ENCODE measurements at regions not wholly inside any gene's neighbourhood (a gene's known extent, or its start where the extent isn't known, plus 50 kb on each side); places are given as distances from the start of the nearest gene placed in this dataset.

- Histone ChIP-seq H3K36me3 (replicated peaks) (no peaks in the 10 kb centered on the region), H3K27me3 (replicated peaks) (no peaks in the 10 kb centered on the region), H3K4me3 (ENCODE audit: low read depth, low read length) (no peak overlapping the region), H3K27ac (no peak overlapping the region)
- DNase-seq, result no peak
- in situ Hi-C loops (cut with HindIII; ENCODE audit: low pct_ligation_motif_present, low sequenced_read_pairs), result no loop called here
- TF ChIP-seq CTCF (IDR thresholded peaks at IDR 0.05; ENCODE audit: low read depth, low read length, missing control alignments), result no peak
Observed at GRCh38 chr11:29127461-29127860, 889.4 kb downstream of the KCNA4 start.

DNA sequence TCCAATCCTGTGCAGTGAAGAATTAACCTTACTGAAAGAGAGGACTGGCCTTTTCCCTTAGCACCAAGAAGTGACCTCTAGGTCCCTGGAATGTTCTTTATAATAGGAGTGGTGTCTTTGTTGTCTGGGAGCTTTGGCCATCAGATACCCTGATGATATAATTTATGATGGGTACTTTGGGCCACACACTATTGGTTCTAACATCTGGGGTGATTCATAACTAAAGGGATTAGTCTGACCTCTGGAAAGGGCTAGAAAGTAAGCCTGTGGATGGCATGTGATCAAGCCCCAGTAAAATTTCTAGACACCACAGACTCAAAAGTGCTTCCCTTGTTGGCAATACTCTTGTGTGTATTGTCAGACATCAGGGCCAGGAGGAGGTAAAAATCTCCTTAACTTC, 891.2 kb downstream of the KCNA4 start:
- no peak for TF ChIP-seq CTCF (IDR thresholded peaks at IDR 0.05; ENCODE audit: low read depth, low read length, missing control alignments)
- DNase-seq, result no peak
- Histone ChIP-seq H3K4me3 (ENCODE audit: low read depth, low read length) (no peak overlapping the region), H3K27ac (no peak overlapping the region), H3K27me3 (replicated peaks) (no peaks in the 10 kb centered on the region), H3K36me3 (replicated peaks) (no peaks in the 10 kb centered on the region)
- in situ Hi-C loops (cut with HindIII; ENCODE audit: low pct_ligation_motif_present, low sequenced_read_pairs), result no loop called here

DNA sequence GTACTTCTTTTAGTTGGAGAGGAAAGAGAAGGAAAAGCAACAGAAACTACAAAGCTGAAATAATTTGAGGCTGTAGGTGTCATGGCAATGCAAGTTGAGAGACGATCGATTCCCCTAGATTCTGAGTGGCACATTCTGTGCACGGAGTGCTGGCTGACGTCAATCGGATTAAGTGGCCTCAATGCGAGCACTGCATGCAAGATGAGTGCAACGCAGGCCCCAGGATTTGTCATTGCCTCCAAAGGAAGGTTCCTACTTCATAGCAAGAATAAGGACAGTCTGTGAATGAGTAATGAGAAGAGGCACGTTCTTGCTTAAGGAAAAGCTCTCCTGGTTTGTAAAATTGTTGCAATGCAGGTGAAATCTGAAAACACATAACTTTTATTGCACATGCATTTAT, 892.4 kb downstream of the KCNA4 start:
- H3K4me3 ChIP-seq (ENCODE audit: low read depth, low read length), result no peak overlapping the region
- no peak overlapping the region for H3K27ac ChIP-seq
- no peaks in the 10 kb centered on the region for H3K27me3 ChIP-seq (replicated peaks)
- no peaks in the 10 kb centered on the region for H3K36me3 ChIP-seq (replicated peaks)
- DNase-seq, result no peak
- in situ Hi-C loops (cut with HindIII; ENCODE audit: low pct_ligation_motif_present, low sequenced_read_pairs), result no loop called here
- no peak for TF ChIP-seq CTCF (IDR thresholded peaks at IDR 0.05; ENCODE audit: low read depth, low read length, missing control alignments)

DNA sequence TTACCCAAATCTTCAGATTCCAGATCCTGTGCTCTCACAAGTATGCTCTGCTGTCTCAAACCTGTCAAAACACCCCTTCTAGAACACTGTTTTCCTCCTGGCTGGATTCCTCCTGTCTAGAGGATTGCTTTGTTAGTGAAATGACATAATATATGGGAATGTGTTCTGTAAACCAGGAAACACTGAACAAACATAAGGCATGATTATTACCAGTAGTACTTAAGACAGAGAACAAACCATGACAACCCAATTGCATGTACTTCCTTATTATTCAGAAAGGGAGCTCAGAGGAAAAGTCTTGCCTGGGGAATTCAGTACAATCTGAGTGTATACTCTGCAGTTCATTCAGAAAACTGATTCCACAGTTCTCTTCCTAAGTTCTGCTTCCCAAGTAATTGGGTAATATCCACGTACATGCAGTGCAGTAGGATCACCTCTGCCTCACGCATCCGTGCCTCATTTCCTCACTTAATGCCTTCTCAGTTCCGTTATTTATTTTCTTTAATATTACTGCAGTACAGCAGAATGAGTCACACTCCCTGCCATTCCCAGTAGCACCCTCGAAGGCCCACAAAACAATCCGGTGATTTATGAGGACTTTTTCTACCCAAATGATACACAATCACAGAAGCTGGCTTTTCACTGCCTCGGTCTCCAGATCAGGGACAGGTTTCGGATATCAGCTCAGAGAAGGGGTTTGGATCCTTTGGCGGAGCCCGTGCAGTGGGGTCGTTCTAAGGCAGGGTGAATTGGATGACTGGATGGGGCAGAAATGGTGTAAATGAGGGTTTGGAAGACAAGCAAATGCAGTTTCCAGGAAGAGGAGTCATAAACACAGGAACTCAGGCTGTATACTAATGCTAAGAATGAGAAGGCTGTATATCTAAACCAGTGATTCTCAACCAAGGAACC, 896.9 kb downstream of the KCNA4 start:
- H3K27ac ChIP-seq, result peak overlapping the region; percentile 94
- no peaks in the 10 kb centered on the region for H3K27me3 ChIP-seq (replicated peaks)
- H3K4me3 ChIP-seq (ENCODE audit: low read depth, low read length), result no peak overlapping the region
- in situ Hi-C loops (cut with HindIII; ENCODE audit: low pct_ligation_motif_present, low sequenced_read_pairs), result no loop called here
- no peaks in the 10 kb centered on the region for H3K36me3 ChIP-seq (replicated peaks)
- peak; percentile 92 for DNase-seq
- TF ChIP-seq CTCF (IDR thresholded peaks at IDR 0.05; ENCODE audit: low read depth, low read length, missing control alignments), result no peak

- Histone ChIP-seq H3K27me3 (replicated peaks) (no peaks in the 10 kb centered on the region), H3K4me3 (ENCODE audit: low read depth, low read length) (no peak overlapping the region), H3K36me3 (replicated peaks) (no peaks in the 10 kb centered on the region), H3K27ac (peak overlapping the region; percentile 94)
- no peak for TF ChIP-seq CTCF (IDR thresholded peaks at IDR 0.05; ENCODE audit: low read depth, low read length, missing control alignments)
- DNase-seq, result peak; percentile 63
- in situ Hi-C loops (cut with HindIII; ENCODE audit: low pct_ligation_motif_present, low sequenced_read_pairs), result no loop called here
Observed at GRCh38 chr11:29119116-29119515, 897.7 kb downstream of the KCNA4 start.

Measured in brain microvascular endothelial cell (primary cell).